GM23338 (cell line): ENCODE measurements at regions not wholly inside any gene's neighbourhood (a gene's known extent, or its start where the extent isn't known, plus 50 kb on each side); places are given as distances from the start of the nearest gene placed in this dataset.

Source experiments
- ATAC-seq: fragments of 200-7000 bp; cut with Tn5 transposase; 3 replicates; pipeline ENCODE4 v1.9.1; 2020
- DNase-seq: peaks from one replicate; pipeline ENCODE4 v3.0.0-alpha.2; 2015; ENCODE audit warnings: low spot score
- H2AFZ ChIP-seq: fragments of 200-600 bp; sonication (generic); 2 replicates; pipeline ENCODE4 v1.8.0; 2016; ENCODE audit warnings: antibody characterized with exemption, mild to moderate bottlenecking, moderate library complexity
- H3F3A ChIP-seq: fragments of 200-600 bp; sonication (generic); replicated peaks from 2 replicates; pipeline ENCODE4 v1.8.0; 2017; ENCODE audit warnings: antibody characterized with exemption, mixed run types, low read depth
- H3K27ac ChIP-seq: fragments of 200-600 bp; sonication (generic); 2 replicates; pipeline ENCODE4 v1.6.1; 2016; ENCODE audit warnings: low read depth
- H3K27me3 ChIP-seq: fragments of 200-600 bp; sonication (generic); 2 replicates; pipeline ENCODE4 v1.8.0; 2016; ENCODE audit warnings: mild to moderate bottlenecking, mixed run types, moderate library complexity; ENCODE audit not compliant: insufficient read depth
- H3K36me3 ChIP-seq: fragments of 200-600 bp; sonication (generic); 2 replicates; pipeline ENCODE4 v1.8.0; 2016; ENCODE audit warnings: mild to moderate bottlenecking; ENCODE audit not compliant: insufficient read depth
- H3K4me1 ChIP-seq: fragments of 200-600 bp; sonication (generic); 2 replicates; pipeline ENCODE4 v1.8.0; 2016; ENCODE audit warnings: mild to moderate bottlenecking, moderate library complexity; ENCODE audit not compliant: insufficient read depth
- H3K4me2 ChIP-seq: fragments of 200-600 bp; sonication (generic); 2 replicates; pipeline ENCODE4 v1.7.1; 2017; ENCODE audit warnings: mixed run types
- H3K4me3 ChIP-seq: fragments of 200-600 bp; sonication (generic); 2 replicates; pipeline ENCODE4 v1.6.1; 2016; ENCODE audit warnings: mixed run types
- H3K79me2 ChIP-seq: fragments of 200-600 bp; sonication (generic); replicated peaks from 2 replicates; pipeline ENCODE4 v1.8.0; 2017; ENCODE audit warnings: mild to moderate bottlenecking; ENCODE audit not compliant: insufficient read depth
- H3K9me2 ChIP-seq: fragments of 200-600 bp; sonication (generic); 2 replicates; pipeline ENCODE4 v1.8.0; 2017; ENCODE audit not compliant: insufficient read depth
- H4K20me1 ChIP-seq: fragments of 200-600 bp; sonication (generic); replicated peaks from 2 replicates; pipeline ENCODE4 v1.8.0; 2017; ENCODE audit warnings: mild to moderate bottlenecking; ENCODE audit not compliant: insufficient read depth
- H3K27ac Mint-ChIP-seq: 2 replicates; pipeline ENCODE4 v1.8.0; 2020; ENCODE audit warnings: inconsistent platforms, mild to moderate bottlenecking, moderate library complexity, mixed read lengths
- H3K27me3 Mint-ChIP-seq: 3 replicates; pipeline ENCODE4 v1.8.0; 2022; ENCODE audit warnings: low read depth, mild to moderate bottlenecking, moderate library complexity, mixed read lengths, inconsistent platforms; ENCODE audit not compliant: insufficient read depth, poor library complexity
- H3K36me3 Mint-ChIP-seq: 3 replicates; pipeline ENCODE4 v1.8.0; 2021; ENCODE audit warnings: low read depth, mild to moderate bottlenecking, inconsistent platforms, moderate library complexity, mixed read lengths
- H3K4me1 Mint-ChIP-seq: 3 replicates; pipeline ENCODE4 v1.8.0; 2020; ENCODE audit warnings: mild to moderate bottlenecking, inconsistent platforms, mixed read lengths
- H3K4me3 Mint-ChIP-seq: 3 replicates; pipeline ENCODE4 v1.8.0; 2021; ENCODE audit warnings: moderate library complexity, mild to moderate bottlenecking, inconsistent platforms, mixed read lengths
- H3K9me3 Mint-ChIP-seq: 3 replicates; pipeline ENCODE4 v1.8.0; 2020; ENCODE audit warnings: moderate library complexity, mild to moderate bottlenecking, inconsistent platforms, mixed read lengths
- EZH2 ChIP-seq: fragments of 200-600 bp; sonication (generic); IDR thresholded peaks from one replicate; pipeline ENCODE4 v1.8.0; 2017; ENCODE audit warnings: antibody characterized with exemption, mild to moderate bottlenecking, low read depth; ENCODE audit not compliant: unreplicated experiment
- EZH2phosphoT487 ChIP-seq: fragments of 200-600 bp; sonication (generic); IDR thresholded peaks from one replicate; pipeline ENCODE4 v1.8.1; 2018; ENCODE audit warnings: antibody characterized with exemption; ENCODE audit not compliant: unreplicated experiment
- JUNB ChIP-seq: IDR thresholded peaks from one replicate; pipeline ENCODE4 v1.6.1; 2016; ENCODE audit warnings: antibody characterized with exemption; ENCODE audit not compliant: unreplicated experiment
- NANOG ChIP-seq: IDR thresholded peaks from 2 replicates; pipeline ENCODE4 v1.6.1; 2016; ENCODE audit warnings: antibody characterized with exemption, borderline replicate concordance
- POLR2AphosphoS5 ChIP-seq: IDR thresholded peaks from 2 replicates; pipeline ENCODE4 v1.6.1; 2016; ENCODE audit warnings: antibody characterized with exemption, low read depth
- ZNF462 ChIP-seq: fragments of 250-450 bp; sonication (Bioruptor Pico); IDR thresholded peaks from 2 replicates; pipeline ENCODE4 v1.5.0; 2020; ENCODE audit warnings: mild to moderate bottlenecking, moderate library complexity
- TF ChIP-seq, protein P1 (sequence below): IDR thresholded peaks from one replicate; pipeline ENCODE4 v1.6.1; 2018; ENCODE audit warnings: antibody characterized with exemption; ENCODE audit not compliant: unreplicated experiment

DNA sequence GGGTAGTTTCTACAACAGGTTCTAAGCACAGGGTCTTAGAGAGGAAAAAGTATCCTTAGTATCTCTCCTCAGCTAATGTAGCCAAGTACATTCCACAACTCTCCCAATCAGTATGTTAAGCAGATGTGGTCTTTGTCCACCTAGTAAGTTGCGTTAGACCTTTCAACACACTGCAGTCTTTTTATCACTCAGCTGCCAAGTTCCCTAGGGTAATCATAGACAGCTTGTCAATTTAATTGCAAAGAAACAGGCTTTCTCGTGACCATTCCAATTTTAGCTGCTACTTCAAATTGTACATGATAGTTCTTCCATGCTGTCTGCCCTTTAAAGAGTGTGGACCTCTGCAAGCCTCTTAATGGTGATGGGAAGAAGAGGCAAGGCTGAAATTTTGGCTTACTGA, 211.8 kb upstream of the PKN2 start:
- no peak overlapping the region for H3K27ac ChIP-seq
- H3K27me3 ChIP-seq: no peaks in the 10 kb centered on the region
- ATAC-seq (no peak), DNase-seq (no peak)
- H4K20me1 ChIP-seq: no peaks in the 10 kb centered on the region
- H3K4me2 ChIP-seq: no peak overlapping the region
- TF ChIP-seq, protein P1, sequence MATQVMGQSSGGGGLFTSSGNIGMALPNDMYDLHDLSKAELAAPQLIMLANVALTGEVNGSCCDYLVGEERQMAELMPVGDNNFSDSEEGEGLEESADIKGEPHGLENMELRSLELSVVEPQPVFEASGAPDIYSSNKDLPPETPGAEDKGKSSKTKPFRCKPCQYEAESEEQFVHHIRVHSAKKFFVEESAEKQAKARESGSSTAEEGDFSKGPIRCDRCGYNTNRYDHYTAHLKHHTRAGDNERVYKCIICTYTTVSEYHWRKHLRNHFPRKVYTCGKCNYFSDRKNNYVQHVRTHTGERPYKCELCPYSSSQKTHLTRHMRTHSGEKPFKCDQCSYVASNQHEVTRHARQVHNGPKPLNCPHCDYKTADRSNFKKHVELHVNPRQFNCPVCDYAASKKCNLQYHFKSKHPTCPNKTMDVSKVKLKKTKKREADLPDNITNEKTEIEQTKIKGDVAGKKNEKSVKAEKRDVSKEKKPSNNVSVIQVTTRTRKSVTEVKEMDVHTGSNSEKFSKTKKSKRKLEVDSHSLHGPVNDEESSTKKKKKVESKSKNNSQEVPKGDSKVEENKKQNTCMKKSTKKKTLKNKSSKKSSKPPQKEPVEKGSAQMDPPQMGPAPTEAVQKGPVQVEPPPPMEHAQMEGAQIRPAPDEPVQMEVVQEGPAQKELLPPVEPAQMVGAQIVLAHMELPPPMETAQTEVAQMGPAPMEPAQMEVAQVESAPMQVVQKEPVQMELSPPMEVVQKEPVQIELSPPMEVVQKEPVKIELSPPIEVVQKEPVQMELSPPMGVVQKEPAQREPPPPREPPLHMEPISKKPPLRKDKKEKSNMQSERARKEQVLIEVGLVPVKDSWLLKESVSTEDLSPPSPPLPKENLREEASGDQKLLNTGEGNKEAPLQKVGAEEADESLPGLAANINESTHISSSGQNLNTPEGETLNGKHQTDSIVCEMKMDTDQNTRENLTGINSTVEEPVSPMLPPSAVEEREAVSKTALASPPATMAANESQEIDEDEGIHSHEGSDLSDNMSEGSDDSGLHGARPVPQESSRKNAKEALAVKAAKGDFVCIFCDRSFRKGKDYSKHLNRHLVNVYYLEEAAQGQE: no peak
- no peak for TF ChIP-seq JUNB
- H3K27ac Mint-ChIP-seq: no peak overlapping the region
- peaks cover 6% of the 10 kb centered on the region; the same call in 2 of the 3 replicates for H3K9me3 Mint-ChIP-seq
- no peaks in the 10 kb centered on the region for H3K4me1 ChIP-seq
- no peaks in the 10 kb centered on the region for H3K36me3 ChIP-seq
- H3F3A ChIP-seq: no peaks in the 10 kb centered on the region
- peaks cover 5% of the 10 kb centered on the region; the same call in 1 of the 3 replicates for H3K36me3 Mint-ChIP-seq
- no peak overlapping the region for H3K4me3 ChIP-seq
- H3K9me2 ChIP-seq: no peaks in the 10 kb centered on the region
- H3K79me2 ChIP-seq: no peaks in the 10 kb centered on the region
- H3K4me3 Mint-ChIP-seq: no peak overlapping the region
- H3K4me1 Mint-ChIP-seq: peaks cover 4% of the 10 kb centered on the region; the same call in 2 of the 3 replicates
- H3K27me3 Mint-ChIP-seq: no peaks in the 10 kb centered on the region
- peak overlapping the region; percentile 8; the same call in 1 of the 2 replicates for H2AFZ ChIP-seq

DNA sequence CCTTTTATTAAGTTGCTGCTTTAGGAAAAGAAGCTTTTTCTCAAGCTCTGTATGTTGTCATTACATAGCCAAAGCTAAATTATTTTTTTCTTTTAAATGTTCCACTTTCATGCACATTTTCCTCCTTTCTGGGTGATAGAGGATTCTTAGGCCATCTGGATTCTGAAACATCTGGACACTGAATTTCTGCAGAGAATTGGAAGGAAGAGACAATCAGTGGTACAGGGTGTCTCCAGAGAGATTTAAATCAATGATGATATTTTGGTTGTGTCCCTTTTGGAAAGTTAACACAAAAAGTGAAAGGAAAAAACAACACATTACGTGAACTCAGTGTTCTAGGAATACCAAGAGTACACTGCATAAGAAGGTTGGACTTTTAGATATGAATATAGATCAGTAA, 211.4 kb upstream of the PKN2 start:
- H3K4me3 ChIP-seq: no peak overlapping the region
- no peak overlapping the region for H3K4me3 Mint-ChIP-seq
- no peaks in the 10 kb centered on the region for H3K9me2 ChIP-seq
- no peaks in the 10 kb centered on the region for H3K79me2 ChIP-seq
- H4K20me1 ChIP-seq: no peaks in the 10 kb centered on the region
- peaks cover 4% of the 10 kb centered on the region; the same call in 2 of the 3 replicates for H3K4me1 Mint-ChIP-seq
- H3K9me3 Mint-ChIP-seq: peaks cover 4% of the 10 kb centered on the region; the same call in 2 of the 3 replicates
- H3K4me1 ChIP-seq: no peaks in the 10 kb centered on the region
- H3K36me3 ChIP-seq: no peaks in the 10 kb centered on the region
- ATAC-seq (no peak), DNase-seq (no peak)
- H3K4me2 ChIP-seq: no peak overlapping the region
- H2AFZ ChIP-seq: peak overlapping the region; percentile 8; the same call in 1 of the 2 replicates
- no peaks in the 10 kb centered on the region for H3K27me3 Mint-ChIP-seq
- no peaks in the 10 kb centered on the region for H3F3A ChIP-seq
- no peaks in the 10 kb centered on the region for H3K27me3 ChIP-seq
- H3K36me3 Mint-ChIP-seq: peaks cover 3% of the 10 kb centered on the region; the same call in 1 of the 3 replicates
- no peak overlapping the region for H3K27ac Mint-ChIP-seq
- no peak overlapping the region for H3K27ac ChIP-seq
- no peak for TF ChIP-seq EZH2phosphoT487
- no peak for TF ChIP-seq NANOG
- TF ChIP-seq, protein P1: no peak
- TF ChIP-seq EZH2: no peak
- TF ChIP-seq ZNF462 (CRISPR knock-in tag): no peak
- TF ChIP-seq JUNB: no peak
- no peak for TF ChIP-seq POLR2AphosphoS5
